ENCODE measurements at regions not wholly inside any gene's neighbourhood (a gene's known extent, or its start where the extent isn't known, plus 50 kb on each side); places are given as distances from the start of the nearest gene placed in this dataset.

DNA sequence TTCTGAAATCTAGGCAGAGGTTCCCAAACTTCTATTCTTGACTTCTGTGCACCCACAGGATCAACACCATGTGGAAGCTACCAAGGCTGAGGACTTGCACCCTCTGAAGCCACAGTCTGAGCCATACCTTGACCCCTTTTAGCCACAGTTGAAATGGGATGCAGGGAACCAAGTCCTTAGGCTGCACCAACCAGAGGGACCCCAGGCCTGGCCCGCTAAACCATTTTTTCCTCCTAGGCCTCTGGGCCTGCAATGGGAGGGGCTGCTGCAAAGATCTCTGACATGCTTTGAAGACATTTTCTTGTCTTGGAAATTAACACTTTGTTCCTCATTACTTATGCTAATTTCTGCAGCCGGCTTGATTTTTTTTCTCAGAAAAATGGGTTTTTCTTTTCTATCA lies 133.9 kb upstream of the TSPAN8 start:
- dilution Hi-C loops (cut with MboI; ENCODE audit: extremely low pct_ligation_motif_present, low sequenced_read_pairs) = no loop called here
- H3K4me1 ChIP-seq (ENCODE audit: control insufficient read depth, extremely low read depth, insufficient read depth, low read length) = no peaks in the 10 kb centered on the region
- ChIA-PET CTCF (no interaction called here), POLR2A (no interaction called here)
- H3K9ac ChIP-seq (replicated peaks; ENCODE audit: extremely low read depth, insufficient read depth, low read length) = no peak overlapping the region
- DNase-seq (ENCODE audit: low read depth, low spot score) = no peak
- no TSS peak for BruUV-seq (replicated peaks)
- H3K27me3 ChIP-seq (ENCODE audit: control insufficient read depth in 2 of 2, insufficient read depth in 2 of 2, low read length in 2 of 2) = no peaks in the 10 kb centered on the region
- H3K27ac ChIP-seq (ENCODE audit: insufficient read depth, low read depth, low read length) = no peak overlapping the region
- H3K4me3 ChIP-seq (replicated peaks in 1 of 3; ENCODE audit: insufficient read depth in 1 of 3, low read depth in 1 of 3, low read length in 3 of 3) = no peak overlapping the region
- H3K79me2 ChIP-seq (ENCODE audit: control insufficient read depth, insufficient read depth, low read length) = no peaks in the 10 kb centered on the region
- no peak overlapping the region for H2AFZ ChIP-seq (ENCODE audit: low read depth, low read length)
- no peaks in the 10 kb centered on the region for H4K20me1 ChIP-seq (replicated peaks; ENCODE audit: control insufficient read depth, extremely low read depth, insufficient read depth, low read length)
- TF ChIP-seq FOS (IDR thresholded peaks at IDR 0.05; ENCODE audit: borderline replicate concordance, insufficient read depth, low read length) (no peak), EZH2 (IDR thresholded peaks at IDR 0.05; ENCODE audit: borderline replicate concordance, low read depth, low read length, severe bottlenecking) (no peak), CTCF (IDR thresholded peaks at IDR 0.05; ENCODE audit: extremely low read depth in 1 of 2, insufficient read depth in 1 of 2, low read depth in 1 of 2, low read length in 2 of 2) (no peak), GATA2 (IDR thresholded peaks at IDR 0.05; ENCODE audit: insufficient read depth, insufficient read length, low read depth, low read length) (no peak), POLR2AphosphoS5 (IDR thresholded peaks at IDR 0.05; ENCODE audit: insufficient read depth, low read depth, low read length) (no peak), MAX (IDR thresholded peaks at IDR 0.05; ENCODE audit: insufficient read depth, insufficient read length) (no peak), POLR2A (IDR thresholded peaks at IDR 0.05; ENCODE audit: low read depth, low read length) (no peak), MYC (IDR thresholded peaks at IDR 0.05; ENCODE audit: low read depth, low read length) (no peak), JUN (IDR thresholded peaks at IDR 0.05; ENCODE audit: borderline replicate concordance, insufficient read depth, insufficient read length, low read depth) (no peak)
- H3K9me3 ChIP-seq (replicated peaks; ENCODE audit: control insufficient read depth, insufficient read depth, low read length) = no peaks in the 10 kb centered on the region
- intact Hi-C loops (cut with micrococcal nuclease) = no loop called here
- FAIRE-seq = no peak
- no peak overlapping the region for H3K4me2 ChIP-seq (ENCODE audit: insufficient read depth, low read length)
- H3K36me3 ChIP-seq (ENCODE audit: control insufficient read depth in 2 of 2, extremely low read depth in 1 of 2, insufficient read depth in 2 of 2, low read length in 2 of 2) = no peaks in the 10 kb centered on the region
- no peaks in the 10 kb centered on the region for H3K9me1 ChIP-seq (replicated peaks; ENCODE audit: control insufficient read depth, extremely low read depth, insufficient read depth, low read length)
